Occipital lobe (tissue), 1 donor: ENCODE measurements at regions not wholly inside any gene's neighbourhood (a gene's known extent, or its start where the extent isn't known, plus 50 kb on each side); places are given as distances from the start of the nearest gene placed in this dataset.

Source experiments
- DNase-seq: peaks from one replicate; lab custom pipeline; 2025; lab: John Stamatoyannopoulos, UW

- DNase-seq, result no peak
These were observed 516.0 kb upstream of the FAM98A start for GRCh38 chr2:34115076-34115475.

- DNase-seq, result no peak
These were observed 513.1 kb upstream of the FAM98A start for GRCh38 chr2:34112161-34112560.

GRCh38 chr2:34110392-34110791 lies 511.3 kb upstream of the FAM98A start:
- DNase-seq, result no peak

GRCh38 chr2:34107811-34108210 lies 508.7 kb upstream of the FAM98A start:
- no peak for DNase-seq

GRCh38 chr2:34105006-34105767 lies 506.1 kb upstream of the FAM98A start:
- DNase-seq, result no peak

- no peak for DNase-seq
These were observed 505.5 kb upstream of the FAM98A start for GRCh38 chr2:34104601-34105000.

- no peak for DNase-seq
These were observed 504.3 kb upstream of the FAM98A start for GRCh38 chr2:34103437-34103836.

GRCh38 chr2:34102339-34102738 lies 503.2 kb upstream of the FAM98A start:
- DNase-seq, result no peak

- no peak for DNase-seq
These were observed 500.3 kb upstream of the FAM98A start for GRCh38 chr2:34099377-34099776.

- DNase-seq, result no peak
These were observed 499.2 kb upstream of the FAM98A start for GRCh38 chr2:34098256-34098655.

- DNase-seq, result peak; percentile 28
These were observed 497.6 kb upstream of the FAM98A start for GRCh38 chr2:34096562-34097171.

GRCh38 chr2:34093790-34094189 lies 494.7 kb upstream of the FAM98A start:
- DNase-seq, result no peak

GRCh38 chr2:34070196-34070595 lies 471.1 kb upstream of the FAM98A start:
- DNase-seq, result no peak

GRCh38 chr2:34069604-34070003 lies 470.5 kb upstream of the FAM98A start:
- DNase-seq, result no peak

- DNase-seq, result no peak
These were observed 451.3 kb upstream of the FAM98A start for GRCh38 chr2:34050413-34050812.

GRCh38 chr2:34045101-34045655 lies 446.1 kb upstream of the FAM98A start:
- no peak for DNase-seq

GRCh38 chr2:34037886-34038285 lies 438.8 kb upstream of the FAM98A start:
- no peak for DNase-seq

GRCh38 chr2:34037157-34037556 lies 438.1 kb upstream of the FAM98A start:
- no peak for DNase-seq

- DNase-seq, result no peak
These were observed 432.0 kb upstream of the FAM98A start for GRCh38 chr2:34031097-34031496.

GRCh38 chr2:34030273-34030672 lies 431.2 kb upstream of the FAM98A start:
- DNase-seq, result no peak

- DNase-seq, result no peak
These were observed 430.0 kb upstream of the FAM98A start for GRCh38 chr2:34029073-34029472.

- DNase-seq, result no peak
These were observed 426.1 kb upstream of the FAM98A start for GRCh38 chr2:34025196-34025595.

- DNase-seq, result peak; percentile 22
These were observed 413.7 kb upstream of the FAM98A start for GRCh38 chr2:34012715-34013302.
